RPMI8226 (cell line): ENCODE measurements at regions not wholly inside any gene's neighbourhood (a gene's known extent, or its start where the extent isn't known, plus 50 kb on each side); places are given as distances from the start of the nearest gene placed in this dataset.
"Not testable (repeated sequence)": the region's sequence is repeated elsewhere in the genome, so short reads cannot be mapped to it uniquely, and the experiment has no call there.

Experiments used
- DNase-seq: peaks from one replicate; pipeline ENCODE4 v3.0.0-alpha.2; 2015

GRCh38 chr20:29296256-29297230, 1960.9 kb upstream of the DEFB115 start:
- DNase-seq: no peak

- DNase-seq: no peak
These were observed 1959.8 kb upstream of the DEFB115 start for GRCh38 chr20:29297411-29298270.

GRCh38 chr20:29298271-29298590, 1959.2 kb upstream of the DEFB115 start:
- no peak for DNase-seq

- DNase-seq: no peak
These were observed 1958.5 kb upstream of the DEFB115 start for GRCh38 chr20:29298759-29299613.

GRCh38 chr20:29299811-29300578, 1957.5 kb upstream of the DEFB115 start:
- no peak for DNase-seq

- DNase-seq: no peak
These were observed 1956.6 kb upstream of the DEFB115 start for GRCh38 chr20:29300579-29301551.

GRCh38 chr20:29301624-29302259, 1955.7 kb upstream of the DEFB115 start:
- no peak for DNase-seq

GRCh38 chr20:29302979-29303644, 1954.4 kb upstream of the DEFB115 start:
- no peak for DNase-seq

- peak; percentile 38 for DNase-seq
These were observed 1950.9 kb upstream of the DEFB115 start for GRCh38 chr20:29306390-29307072.

- DNase-seq: not testable (repeated sequence)
These were observed 1950.0 kb upstream of the DEFB115 start for GRCh38 chr20:29307484-29307883.

GRCh38 chr20:29308956-29309355, 1948.5 kb upstream of the DEFB115 start:
- not testable (repeated sequence) for DNase-seq

GRCh38 chr20:29309481-29309880, 1948.0 kb upstream of the DEFB115 start:
- not testable (repeated sequence) for DNase-seq

GRCh38 chr20:29311046-29311445, 1946.4 kb upstream of the DEFB115 start:
- DNase-seq: not testable (repeated sequence)

- DNase-seq: not testable (repeated sequence)
These were observed 1944.8 kb upstream of the DEFB115 start for GRCh38 chr20:29312679-29313078.

GRCh38 chr20:29313481-29313880, 1944.0 kb upstream of the DEFB115 start:
- DNase-seq: no peak

- DNase-seq: no peak
These were observed 1943.2 kb upstream of the DEFB115 start for GRCh38 chr20:29314294-29314693.

- DNase-seq: no peak
These were observed 1938.5 kb upstream of the DEFB115 start for GRCh38 chr20:29318871-29319461.

- no peak for DNase-seq
These were observed 1937.7 kb upstream of the DEFB115 start for GRCh38 chr20:29319725-29320124.
